HG02588 (cell line): ENCODE measurements at regions not wholly inside any gene's neighbourhood (a gene's known extent, or its start where the extent isn't known, plus 50 kb on each side); places are given as distances from the start of the nearest gene placed in this dataset.
A peak's percentile ranks its signal among the peaks of the same experiment; 100 is the strongest.

Source experiments
- ATAC-seq: cut with Tn5 transposase; IDR thresholded peaks from one replicate; pipeline ENCODE4 v1.9.1; 2021; ENCODE audit warnings: mild to moderate bottlenecking, moderate library complexity; ENCODE audit not compliant: unreplicated experiment

GRCh38 chr15:85847031-85847430 lies 52.3 kb upstream of the KLHL25 start:
- ATAC-seq: no peak

DNA sequence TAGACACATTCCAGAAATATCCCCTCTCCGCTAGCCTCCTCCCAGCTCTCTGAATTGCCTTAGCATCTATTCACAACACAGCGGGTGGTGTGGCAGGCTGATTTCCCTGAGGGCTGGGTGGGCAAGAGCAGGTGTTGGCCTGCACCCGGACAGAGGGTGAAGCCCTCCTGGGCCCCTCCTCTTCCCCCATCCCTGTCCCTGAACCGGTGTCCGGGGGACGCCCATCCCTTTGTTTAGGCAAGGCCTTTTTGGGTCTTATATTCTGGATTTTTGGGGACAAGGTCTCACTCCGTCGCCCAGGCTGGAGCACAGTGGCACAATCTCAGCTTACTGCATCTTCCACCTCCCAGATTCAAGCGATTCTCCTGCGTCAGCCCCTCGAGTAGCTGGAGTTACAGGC lies 55.2 kb upstream of the KLHL25 start:
- ATAC-seq: no peak

DNA sequence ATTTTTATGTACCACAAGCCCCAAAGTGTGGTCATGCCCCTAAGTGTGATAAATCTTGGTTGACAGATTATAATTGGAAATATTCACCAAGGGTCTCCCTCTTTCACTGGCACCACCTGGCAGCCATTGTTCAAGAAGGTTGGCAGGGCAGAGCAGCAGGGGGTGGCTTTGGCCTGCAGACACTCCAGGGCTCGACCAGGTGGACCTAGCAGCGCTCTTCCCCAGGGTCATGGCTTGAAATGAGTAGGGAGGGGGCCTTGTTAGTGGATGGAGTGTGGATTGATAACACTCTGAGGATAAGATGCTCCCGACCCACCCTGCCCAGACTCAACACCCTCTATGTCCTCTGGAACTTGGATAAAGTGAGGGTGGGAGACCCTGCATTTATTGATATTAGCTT lies 58.2 kb upstream of the KLHL25 start:
- no peak for ATAC-seq

- ATAC-seq: no peak
Measured at GRCh38 chr15:85854345-85855097, 59.8 kb upstream of the KLHL25 start.

- ATAC-seq: peak; percentile 85
Measured at GRCh38 chr15:85858586-85859375, 64.1 kb upstream of the KLHL25 start.

GRCh38 chr15:85859671-85860070 lies 64.9 kb upstream of the KLHL25 start:
- no peak for ATAC-seq

DNA sequence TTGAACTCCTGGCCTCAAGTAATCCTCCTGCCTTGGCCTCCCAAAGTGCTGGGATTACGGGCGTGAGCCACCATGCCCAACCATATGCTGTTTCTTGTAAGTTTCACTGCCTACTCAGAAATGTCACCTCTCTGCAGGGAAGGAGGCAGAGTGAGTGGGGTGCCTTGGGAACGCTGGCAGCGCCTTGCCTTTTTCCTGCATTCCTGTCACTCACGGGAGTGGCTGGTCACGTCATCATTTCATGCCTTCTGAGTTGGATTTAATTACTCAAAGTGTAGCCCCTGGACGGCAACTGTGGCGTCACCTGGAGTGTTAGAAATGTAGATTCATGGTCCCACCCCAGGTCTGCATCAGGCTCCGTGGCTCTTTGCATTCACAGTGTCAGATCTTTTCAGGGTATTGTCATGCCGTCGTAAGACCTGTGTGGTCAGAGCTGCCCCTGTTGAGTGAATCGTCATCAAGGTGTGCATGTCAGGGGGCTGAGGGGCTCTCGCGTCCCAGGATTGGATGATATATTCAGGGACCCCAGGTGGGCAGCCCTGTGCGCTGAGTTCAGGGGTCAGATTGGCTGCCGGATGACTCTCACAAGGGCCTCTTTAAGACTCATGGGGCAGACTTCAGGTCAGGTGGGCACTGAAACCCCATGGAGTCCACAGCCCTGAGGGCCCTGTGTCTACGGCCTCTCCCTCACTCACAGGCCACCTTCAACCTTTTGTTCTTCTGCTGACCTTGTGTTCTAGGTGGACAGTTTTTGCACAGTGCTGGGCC lies 65.9 kb upstream of the KLHL25 start:
- ATAC-seq: no peak

DNA sequence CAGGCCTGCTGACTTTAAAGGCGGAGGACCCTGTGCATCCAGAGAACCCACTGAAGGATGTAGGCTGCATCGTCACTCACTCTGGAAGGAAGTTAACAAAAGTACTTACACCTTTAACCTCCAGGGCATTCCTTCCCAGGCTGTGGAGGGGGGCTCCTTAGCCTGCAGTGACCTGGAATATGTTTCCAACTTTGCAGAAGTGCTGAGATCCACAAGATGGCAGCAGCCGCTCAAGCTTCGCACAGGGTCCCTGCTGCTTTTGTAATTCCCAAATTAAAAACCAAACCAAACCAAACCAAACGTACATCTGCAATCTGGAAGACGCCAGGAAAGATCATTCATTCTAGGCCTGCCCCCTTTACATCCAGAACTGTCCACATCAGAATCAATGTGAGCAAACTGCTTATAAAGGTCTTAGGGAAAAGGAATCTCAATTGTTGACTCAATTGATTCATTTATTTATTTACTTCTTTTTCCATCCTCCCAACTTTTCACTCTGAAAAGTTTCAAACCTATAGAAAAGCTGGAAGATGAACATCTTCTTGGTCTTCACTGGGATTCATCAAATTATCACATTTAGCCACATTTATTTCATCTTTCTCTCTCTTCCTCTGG lies 70.5 kb upstream of the KLHL25 start:
- ATAC-seq: no peak

DNA sequence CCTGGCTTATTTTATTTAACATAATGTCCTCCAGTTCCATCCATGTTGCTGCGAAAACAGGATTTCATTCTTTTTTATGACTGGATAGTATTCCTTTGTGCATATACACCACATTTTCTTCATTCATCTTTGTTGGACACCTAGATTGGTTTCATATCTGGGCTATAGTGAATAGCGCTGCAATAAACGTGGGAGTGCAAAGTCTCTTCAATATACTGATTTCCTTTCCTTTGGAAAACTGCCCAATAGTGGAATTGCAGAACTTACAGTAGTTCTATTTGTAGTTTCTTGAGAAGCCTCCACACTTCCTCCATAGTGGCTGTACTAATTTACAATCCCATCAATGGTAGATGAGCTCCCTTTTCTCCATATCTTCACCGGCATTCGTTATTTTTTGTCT lies 72.5 kb upstream of the KLHL25 start:
- ATAC-seq: no peak

DNA sequence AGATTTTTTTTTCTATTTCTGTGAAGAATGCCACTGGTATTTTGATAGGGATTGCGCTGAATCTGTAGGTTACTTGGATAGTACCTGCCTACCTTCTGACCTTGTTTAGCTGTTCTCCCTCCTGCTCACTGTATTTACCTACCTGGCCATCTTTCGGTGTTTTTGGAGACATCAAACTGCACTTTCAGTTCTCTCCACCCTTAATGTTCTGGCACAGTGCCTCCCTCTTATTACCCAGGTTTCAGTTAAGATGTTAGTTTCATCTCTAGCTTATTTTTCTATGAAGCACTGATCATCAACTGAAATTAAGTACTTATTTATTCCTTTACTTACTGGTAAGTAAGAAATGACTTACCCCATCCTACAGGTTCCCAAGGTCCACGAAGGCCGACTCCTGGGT lies 74.4 kb upstream of the KLHL25 start:
- ATAC-seq: no peak

DNA sequence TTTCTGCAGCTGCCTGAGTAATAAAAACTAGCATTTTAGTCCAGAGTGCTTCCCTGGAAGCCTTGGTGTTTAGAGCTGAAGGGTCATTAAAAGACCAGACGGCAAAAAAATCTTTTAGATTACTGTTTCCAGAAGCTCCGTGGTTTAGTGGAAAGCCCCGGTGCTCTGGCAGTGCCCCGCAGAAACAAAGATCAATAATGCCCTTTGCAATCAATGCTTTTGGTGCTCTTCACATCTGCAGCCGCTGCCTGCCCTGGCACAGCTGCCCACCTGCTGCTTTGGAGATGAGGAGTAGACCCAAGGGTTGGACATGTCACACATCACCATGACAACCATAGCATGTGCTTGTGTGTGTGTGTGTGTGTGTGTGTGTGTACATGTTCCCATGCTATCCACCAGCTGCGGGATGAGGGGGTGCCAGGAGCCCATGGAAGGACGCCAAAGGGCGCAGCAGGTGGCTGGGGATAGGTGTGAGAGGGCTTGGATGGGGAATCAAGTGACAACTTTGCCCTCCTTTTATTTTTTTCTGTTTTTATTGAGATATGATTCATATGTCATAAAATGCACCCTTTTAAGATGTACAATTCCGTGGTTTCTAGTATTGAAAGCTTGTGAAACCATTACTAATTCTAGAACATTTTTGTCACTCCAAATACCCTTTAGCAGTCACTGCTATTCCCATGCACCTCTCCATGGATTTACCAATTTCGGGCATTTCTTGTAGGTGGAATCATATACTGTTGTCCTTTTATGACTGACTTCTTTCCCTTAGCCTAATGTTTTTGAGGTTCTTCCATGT lies 75.7 kb upstream of the KLHL25 start:
- no peak for ATAC-seq

GRCh38 chr15:85871545-85871944 lies 76.8 kb upstream of the KLHL25 start:
- no peak for ATAC-seq

- ATAC-seq: no peak
Measured at GRCh38 chr15:85872125-85872524, 77.4 kb upstream of the KLHL25 start.

- no peak for ATAC-seq
Measured at GRCh38 chr15:85874236-85874635, 79.5 kb upstream of the KLHL25 start.

DNA sequence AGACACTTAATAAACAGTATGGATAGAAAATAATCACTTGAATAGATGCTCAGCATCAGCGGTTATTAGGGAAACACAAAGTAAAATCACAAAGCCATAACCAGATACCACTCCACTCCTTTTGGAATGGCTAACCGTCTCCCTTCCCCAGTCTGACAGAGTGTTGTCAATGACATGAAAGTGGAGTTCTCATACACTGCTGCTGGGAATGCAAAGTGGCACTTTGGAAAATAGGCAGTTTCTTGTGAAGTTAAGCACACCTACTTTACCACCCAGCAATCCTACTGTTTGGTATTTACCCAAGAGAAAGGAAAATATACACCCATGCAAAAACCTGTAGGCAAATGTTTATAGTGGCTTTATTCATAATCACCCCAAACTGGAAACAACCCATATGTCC lies 81.0 kb upstream of the KLHL25 start:
- no peak for ATAC-seq

GRCh38 chr15:85878828-85879225 lies 84.1 kb upstream of the KLHL25 start:
- ATAC-seq: no peak

GRCh38 chr15:85879334-85880163 lies 84.8 kb upstream of the KLHL25 start:
- no peak for ATAC-seq

GRCh38 chr15:85880501-85881190 lies 85.9 kb upstream of the KLHL25 start:
- ATAC-seq: no peak

DNA sequence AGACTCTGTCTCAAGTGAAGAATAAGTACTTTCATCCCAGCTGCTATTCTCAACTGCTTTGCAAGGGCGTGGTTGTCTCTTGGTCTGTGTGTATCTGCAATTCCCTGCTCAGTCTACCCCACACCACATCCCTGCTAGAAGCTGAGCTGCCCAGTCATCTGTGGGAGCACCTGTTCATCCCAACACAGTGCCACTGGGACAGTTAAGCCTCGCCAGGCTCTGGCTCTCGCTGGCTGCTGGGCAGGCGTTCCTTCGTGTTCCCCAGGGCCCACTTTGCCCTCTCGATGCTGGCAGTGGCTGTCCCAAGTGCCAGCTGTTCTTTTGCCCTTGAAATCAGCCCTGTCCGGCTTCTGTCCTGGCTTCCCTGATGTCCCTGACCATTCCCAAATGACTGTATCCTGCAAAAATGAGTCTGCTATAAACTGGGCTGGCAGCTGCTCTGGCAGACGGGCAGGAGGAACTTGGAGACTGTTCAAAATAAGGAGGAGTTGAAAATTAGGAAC lies 91.6 kb upstream of the KLHL25 start:
- ATAC-seq: no peak
